Colonic mucosa (tissue), 4 donors: ENCODE measurements at regions not wholly inside any gene's neighbourhood (a gene's known extent, or its start where the extent isn't known, plus 50 kb on each side); places are given as distances from the start of the nearest gene placed in this dataset.

Experiments
- DNase-seq: peaks from one replicate; pipeline ENCODE4 v3.0.0-alpha.2; 2020
- H3K27ac ChIP-seq: fragments of 200-600 bp; one replicate; pipeline ENCODE4 v1.8.0; 2021
- H3K27me3 ChIP-seq: fragments of 200-600 bp; one replicate; pipeline ENCODE4 v1.8.0; 2021
- H3K36me3 ChIP-seq: fragments of 200-600 bp; one replicate; pipeline ENCODE4 v1.8.0; 2021
- H3K4me1 ChIP-seq: fragments of 200-600 bp; one replicate; pipeline ENCODE4 v1.8.0; 2021; ENCODE audit warnings: mild to moderate bottlenecking
- H3K4me3 ChIP-seq: fragments of 200-600 bp; one replicate; pipeline ENCODE4 v1.8.0; 2021
- H3K9ac ChIP-seq, 2 donors: one replicate each; pipeline ENCODE4 v1.7.0; 2013; ENCODE audit warnings: control low read depth in 2 of 2, low read depth in 2 of 2, low read length in 2 of 2
- H3K9me3 ChIP-seq: fragments of 200-600 bp; one replicate; pipeline ENCODE4 v1.8.0; 2021
- CTCF ChIP-seq: fragments of 200-600 bp; IDR thresholded peaks from one replicate; pipeline ENCODE4 v1.8.0; 2022; ENCODE audit warnings: antibody characterized with exemption, mild to moderate bottlenecking
- intact Hi-C: fragments of 100-400 bp; cut with DNase I; formaldehyde crosslinking; loops from one replicate; pipeline ENCODE4 v1.14.1; 2022
- donor health status: healthy.
- donor health status: DM: no; HTN: no; CAD: no.
- donor health status: DM: no; HTN: no; CAD: no.

DNA sequence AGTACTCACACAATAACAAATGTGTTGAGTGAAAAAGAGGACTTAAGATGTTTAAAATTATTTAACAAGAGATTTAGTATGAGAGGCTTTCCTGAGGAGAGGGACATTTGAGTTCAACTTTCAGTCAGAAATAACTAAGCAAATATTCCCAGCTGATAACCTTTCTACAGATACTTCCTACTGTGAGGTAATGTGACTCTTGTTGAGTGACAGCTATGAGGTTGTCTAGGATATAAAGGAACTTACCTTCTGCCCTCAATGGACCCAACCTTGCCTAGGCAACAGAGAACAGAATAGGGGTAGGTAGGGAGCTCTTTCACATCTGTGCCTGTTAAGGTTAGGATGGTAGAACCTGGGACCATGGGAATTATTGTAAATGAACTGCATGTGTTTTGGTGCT is 54.7 kb downstream of the GLUD2 start:
- H3K9me3 ChIP-seq, result no peaks in the 10 kb centered on the region
- no peaks in the 10 kb centered on the region for H3K27me3 ChIP-seq
- no peaks in the 10 kb centered on the region for H3K4me1 ChIP-seq
- no peak for TF ChIP-seq CTCF
- no peak overlapping the region for H3K9ac ChIP-seq
- no peak overlapping the region for H3K4me3 ChIP-seq
- intact Hi-C loops, result no loop called here
- H3K27ac ChIP-seq, result no peak overlapping the region
- no peaks in the 10 kb centered on the region for H3K36me3 ChIP-seq
- DNase-seq, result no peak

- Histone ChIP-seq H3K9ac (no peak overlapping the region), H3K4me3 (no peak overlapping the region), H3K27ac (no peak overlapping the region), H3K27me3 (no peaks in the 10 kb centered on the region), H3K4me1 (no peaks in the 10 kb centered on the region), H3K9me3 (no peaks in the 10 kb centered on the region), H3K36me3 (no peaks in the 10 kb centered on the region)
- intact Hi-C loops, result no loop called here
- DNase-seq, result no peak
- no peak for TF ChIP-seq CTCF
Measured at GRCh38 chrX:121103381-121103780, 56.0 kb downstream of the GLUD2 start.

- intact Hi-C loops, result no loop called here
- Histone ChIP-seq H3K9me3 (no peaks in the 10 kb centered on the region), H3K9ac (no peak overlapping the region), H3K27ac (no peak overlapping the region), H3K4me3 (no peak overlapping the region), H3K4me1 (no peaks in the 10 kb centered on the region), H3K36me3 (no peaks in the 10 kb centered on the region), H3K27me3 (no peaks in the 10 kb centered on the region)
- no peak for DNase-seq
- no peak for TF ChIP-seq CTCF
Measured at GRCh38 chrX:121106484-121107235, 59.2 kb downstream of the GLUD2 start.

DNA sequence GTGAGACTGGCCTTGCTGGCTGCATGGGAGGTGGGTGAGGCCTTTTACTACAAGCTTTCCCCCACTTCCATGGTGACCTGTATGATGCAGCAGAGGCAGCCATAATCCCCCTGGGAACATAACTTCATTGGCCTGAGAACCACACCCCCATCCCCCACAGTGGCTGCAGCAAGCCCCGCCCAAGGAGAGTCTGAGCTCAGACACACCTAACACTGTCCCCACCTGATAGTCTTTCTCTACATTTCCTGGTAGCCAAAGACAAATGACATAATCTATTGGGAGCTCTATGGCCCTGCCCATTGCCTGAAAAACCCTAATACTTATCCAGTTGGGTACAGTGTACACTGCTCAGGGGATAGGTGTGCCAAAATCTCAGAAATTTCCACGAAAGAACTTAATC is 62.6 kb downstream of the GLUD2 start:
- Histone ChIP-seq H3K36me3 (no peaks in the 10 kb centered on the region), H3K9me3 (no peaks in the 10 kb centered on the region), H3K4me1 (no peaks in the 10 kb centered on the region), H3K4me3 (no peak overlapping the region), H3K9ac (no peak overlapping the region), H3K27ac (no peak overlapping the region), H3K27me3 (no peaks in the 10 kb centered on the region)
- intact Hi-C loops, result no loop called here
- TF ChIP-seq CTCF, result no peak
- DNase-seq, result no peak

DNA sequence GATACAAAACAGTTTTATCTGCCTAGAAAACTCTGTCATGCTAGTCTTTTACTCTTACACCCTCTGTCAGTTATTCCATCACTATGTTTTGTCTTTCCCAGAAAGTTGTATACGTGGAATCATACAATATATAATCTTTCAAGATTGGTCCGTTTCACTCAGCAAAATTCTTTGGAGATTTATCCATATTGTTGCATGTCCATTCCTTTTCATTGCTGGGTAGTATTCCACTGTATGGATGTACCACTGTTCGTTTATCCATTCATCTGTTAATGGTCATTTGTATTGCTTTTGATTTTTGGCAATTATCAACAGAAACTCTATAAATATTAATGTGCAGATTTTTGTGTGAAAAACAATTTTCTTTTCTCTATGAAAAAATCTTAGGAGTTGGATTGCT is 63.1 kb downstream of the GLUD2 start:
- Histone ChIP-seq H3K27me3 (no peaks in the 10 kb centered on the region), H3K36me3 (no peaks in the 10 kb centered on the region), H3K4me3 (no peak overlapping the region), H3K4me1 (no peaks in the 10 kb centered on the region), H3K27ac (no peak overlapping the region), H3K9me3 (no peaks in the 10 kb centered on the region), H3K9ac (no peak overlapping the region)
- intact Hi-C loops, result no loop called here
- DNase-seq, result no peak
- no peak for TF ChIP-seq CTCF
